ENCODE measurements at regions not wholly inside any gene's neighbourhood (a gene's known extent, or its start where the extent isn't known, plus 50 kb on each side); places are given as distances from the start of the nearest gene placed in this dataset.
"Not testable (repeated sequence)": the region's sequence is repeated elsewhere in the genome, so short reads cannot be mapped to it uniquely, and the experiment has no call there.

- ATAC-seq, result not testable (repeated sequence)
- POLR2A ChIA-PET, result interaction anchor here (0.6 kb wide), 1 partner anchor 470 kb away, joined by 3 read pairs; no protein-coding TSS in a partner anchor
These were observed 54.0 kb upstream of the RBM47 start for GRCh38 chr4:40683536-40684145.

GRCh38 chr4:40684404-40684803 is 54.7 kb upstream of the RBM47 start:
- no peak for ATAC-seq
- Histone ChIP-seq H3K27ac (ENCODE audit: extremely low read length, insufficient read depth, low read length) (no peak overlapping the region), H3K9ac (ENCODE audit: insufficient read depth, low read depth, low read length) (no peak overlapping the region), H4K20me1 (ENCODE audit: insufficient read depth, low read length) (no peaks in the 10 kb centered on the region), H2AFZ (ENCODE audit: low read length) (no peak overlapping the region), H3K4me1 (ENCODE audit: insufficient read depth, low read length) (peaks cover 11% of the 10 kb centered on the region), H3K27me3 (ENCODE audit: control insufficient read depth in 1 of 2, insufficient read depth in 2 of 2, low read length in 2 of 2) (no peaks in the 10 kb centered on the region), H3K79me2 (ENCODE audit: insufficient read depth, low read length) (no peaks in the 10 kb centered on the region), H3K4me3 (replicated peaks in 1 of 3; ENCODE audit: insufficient read depth in 1 of 3, low read depth in 2 of 3, low read length in 3 of 3) (no peak overlapping the region), H3K9me3 (ENCODE audit: low read length) (no peaks in the 10 kb centered on the region), H3K36me3 (replicated peaks in 1 of 2; ENCODE audit: control insufficient read depth in 1 of 2, insufficient read depth in 2 of 2, low read length in 2 of 2) (no peaks in the 10 kb centered on the region), H3K4me2 (ENCODE audit: low read depth, low read length) (no peak overlapping the region)
- 83% methylated on average over 3 of the region's 3 CpGs for WGBS (ENCODE audit: low lambda C conversion rate)
- ChIA-PET CTCF (ENCODE audit: low intra/inter-chr PET ratio, low total read pairs) (no interaction called here), POLR2A (no interaction called here)
- TF ChIP-seq HMG20B (CRISPR knock-in tag; conservative IDR thresholded peaks at IDR 0.05), result no peak
- no peak for DNase-seq (ENCODE audit: low spot score)
- intact Hi-C loops (cut with micrococcal nuclease; ENCODE audit: unreplicated experiment) (no loop called here), in situ Hi-C loops (cut with HindIII; ENCODE audit: extremely low pct_ligation_motif_present, low pct_unique_long_range_greater_than_20kb) (no loop called here)
- no peak for FAIRE-seq
- BruUV-seq (replicated peaks), result no TSS peak

More at GRCh38 chr4:40683536-40684145, 54.0 kb upstream of the RBM47 start:
- in situ Hi-C loops (cut with HindIII; ENCODE audit: extremely low pct_ligation_motif_present, low pct_unique_long_range_greater_than_20kb); H3K36me3 ChIP-seq (replicated peaks in 1 of 2; ENCODE audit: control insufficient read depth in 1 of 2, insufficient read depth in 2 of 2, low read length in 2 of 2); BruUV-seq (replicated peaks); H4K20me1 ChIP-seq (ENCODE audit: insufficient read depth, low read length); H3K9ac ChIP-seq (ENCODE audit: insufficient read depth, low read depth, low read length); H2AFZ ChIP-seq (ENCODE audit: low read length); FAIRE-seq; H3K4me3 ChIP-seq (replicated peaks in 1 of 3; ENCODE audit: insufficient read depth in 1 of 3, low read depth in 2 of 3, low read length in 3 of 3); H3K9me3 ChIP-seq (ENCODE audit: low read length); CTCF ChIA-PET (ENCODE audit: low intra/inter-chr PET ratio, low total read pairs); intact Hi-C loops (cut with micrococcal nuclease; ENCODE audit: unreplicated experiment); DNase-seq (ENCODE audit: low spot score); H3K27me3 ChIP-seq (ENCODE audit: control insufficient read depth in 1 of 2, insufficient read depth in 2 of 2, low read length in 2 of 2); H3K4me2 ChIP-seq (ENCODE audit: low read depth, low read length); H3K27ac ChIP-seq (ENCODE audit: extremely low read length, insufficient read depth, low read length); H3K79me2 ChIP-seq (ENCODE audit: insufficient read depth, low read length): not testable (repeated sequence)
- 84% methylated on average over 12 of the region's 12 CpGs for WGBS (ENCODE audit: low lambda C conversion rate)
- H3K4me1 ChIP-seq (ENCODE audit: insufficient read depth, low read length), result peaks cover 14% of the 10 kb centered on the region

GRCh38 chr4:40685300-40685699 is 55.6 kb upstream of the RBM47 start:
- 78% methylated on average over 3 of the region's 3 CpGs for WGBS (ENCODE audit: low lambda C conversion rate)
- TF ChIP-seq FOSL2 (CRISPR knock-in tag; IDR thresholded peaks at IDR 0.05) (peak; percentile 43; the same call in 1 of the 2 replicates), DMAP1 (CRISPR knock-in tag; IDR thresholded peaks at IDR 0.05) (no peak)
- ChIA-PET CTCF (ENCODE audit: low intra/inter-chr PET ratio, low total read pairs) (no interaction called here), POLR2A (no interaction called here)
- intact Hi-C loops (cut with micrococcal nuclease; ENCODE audit: unreplicated experiment), result no loop called here
- Histone ChIP-seq H3K4me3 (replicated peaks in 1 of 3; ENCODE audit: insufficient read depth in 1 of 3, low read depth in 2 of 3, low read length in 3 of 3) (no peak overlapping the region), H3K9me3 (ENCODE audit: low read length) (no peaks in the 10 kb centered on the region), H4K20me1 (ENCODE audit: insufficient read depth, low read length) (no peaks in the 10 kb centered on the region), H3K4me1 (ENCODE audit: insufficient read depth, low read length) (peaks cover 11% of the 10 kb centered on the region), H3K27ac (ENCODE audit: extremely low read length, insufficient read depth, low read length) (no peak overlapping the region), H3K4me2 (ENCODE audit: low read depth, low read length) (no peak overlapping the region), H3K27me3 (ENCODE audit: control insufficient read depth in 1 of 2, insufficient read depth in 2 of 2, low read length in 2 of 2) (no peaks in the 10 kb centered on the region), H3K79me2 (ENCODE audit: insufficient read depth, low read length) (no peaks in the 10 kb centered on the region), H2AFZ (ENCODE audit: low read length) (no peak overlapping the region), H3K36me3 (replicated peaks in 1 of 2; ENCODE audit: control insufficient read depth in 1 of 2, insufficient read depth in 2 of 2, low read length in 2 of 2) (no peaks in the 10 kb centered on the region), H3K9ac (ENCODE audit: insufficient read depth, low read depth, low read length) (no peak overlapping the region)
- BruUV-seq (replicated peaks), result no TSS peak
- FAIRE-seq, result no peak
- ATAC-seq, result no peak
- peak; percentile 26 for DNase-seq (ENCODE audit: low spot score)
- in situ Hi-C loops (cut with HindIII; ENCODE audit: extremely low pct_ligation_motif_present, low pct_unique_long_range_greater_than_20kb), result no loop called here
